Astrocyte (in vitro differentiated cells and primary cell): ENCODE measurements at regions not wholly inside any gene's neighbourhood (a gene's known extent, or its start where the extent isn't known, plus 50 kb on each side); places are given as distances from the start of the nearest gene placed in this dataset.

Experiments used
- EZH2 ChIP-seq: IDR thresholded peaks from 2 replicates; pipeline ENCODE4 v1.6.1; 2012; ENCODE audit warnings: mild to moderate bottlenecking, low read length, inconsistent platforms; ENCODE audit not compliant: insufficient read depth
- TF ChIP-seq, protein P1 (sequence below): IDR thresholded peaks from 2 replicates; pipeline ENCODE4 v1.5.1; 2011; ENCODE audit warnings: low read depth, mild to moderate bottlenecking, inconsistent platforms, low read length, moderate library complexity; ENCODE audit not compliant: insufficient read depth

GRCh38 chr2:182647499-182647787 is 68.6 kb upstream of the DNAJC10 start:
- TF ChIP-seq, protein P1, sequence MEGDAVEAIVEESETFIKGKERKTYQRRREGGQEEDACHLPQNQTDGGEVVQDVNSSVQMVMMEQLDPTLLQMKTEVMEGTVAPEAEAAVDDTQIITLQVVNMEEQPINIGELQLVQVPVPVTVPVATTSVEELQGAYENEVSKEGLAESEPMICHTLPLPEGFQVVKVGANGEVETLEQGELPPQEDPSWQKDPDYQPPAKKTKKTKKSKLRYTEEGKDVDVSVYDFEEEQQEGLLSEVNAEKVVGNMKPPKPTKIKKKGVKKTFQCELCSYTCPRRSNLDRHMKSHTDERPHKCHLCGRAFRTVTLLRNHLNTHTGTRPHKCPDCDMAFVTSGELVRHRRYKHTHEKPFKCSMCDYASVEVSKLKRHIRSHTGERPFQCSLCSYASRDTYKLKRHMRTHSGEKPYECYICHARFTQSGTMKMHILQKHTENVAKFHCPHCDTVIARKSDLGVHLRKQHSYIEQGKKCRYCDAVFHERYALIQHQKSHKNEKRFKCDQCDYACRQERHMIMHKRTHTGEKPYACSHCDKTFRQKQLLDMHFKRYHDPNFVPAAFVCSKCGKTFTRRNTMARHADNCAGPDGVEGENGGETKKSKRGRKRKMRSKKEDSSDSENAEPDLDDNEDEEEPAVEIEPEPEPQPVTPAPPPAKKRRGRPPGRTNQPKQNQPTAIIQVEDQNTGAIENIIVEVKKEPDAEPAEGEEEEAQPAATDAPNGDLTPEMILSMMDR = no peak
- no peak for TF ChIP-seq EZH2
